Esophagus squamous epithelium (tissue), 5 donors: ENCODE measurements at regions not wholly inside any gene's neighbourhood (a gene's known extent, or its start where the extent isn't known, plus 50 kb on each side); places are given as distances from the start of the nearest gene placed in this dataset.

ENCODE experiments used
- DNase-seq: peaks from one replicate; lab custom pipeline; 2025; lab: John Stamatoyannopoulos, UW
- H3K27ac ChIP-seq, 4 donors: fragments of 200-600 bp; sonication (generic); one replicate each; pipeline ENCODE4 v1.5.1; 2016 to 2019; ENCODE audit warnings: mild to moderate bottlenecking in 1 of 4
- H3K27me3 ChIP-seq, 4 donors: fragments of 200-600 bp; sonication (generic); 1 replicate in 3 of 4; 2 replicates in 1 of 4; pipeline versions ENCODE4 v1.5.1 to v1.6.0; 2017 to 2021; ENCODE audit warnings: antibody characterized with exemption in 1 of 4
- H3K36me3 ChIP-seq, 3 donors: fragments of 200-600 bp; sonication (generic); one replicate each; pipeline ENCODE4 v1.5.1; 2016 to 2019
- H3K4me1 ChIP-seq, 3 donors: fragments of 200-600 bp; sonication (generic); one replicate each; pipeline ENCODE4 v1.5.1; 2017 to 2019
- H3K4me3 ChIP-seq, 4 donors: fragments of 200-600 bp; sonication (generic); 1 replicate in 3 of 4; 2 replicates in 1 of 4; pipeline ENCODE4 v1.5.1; 2016 to 2019; ENCODE audit warnings: mild to moderate bottlenecking in 2 of 4, moderate library complexity in 1 of 4
- H3K9me3 ChIP-seq, 3 donors: fragments of 200-600 bp; sonication (generic); one replicate each; pipeline ENCODE4 v1.5.1; 2016 to 2019
- CTCF ChIP-seq, 6 experiments: fragments of 450-650 bp in 4 of 6; fragments of 200-600 bp in 2 of 6; sonication (generic) in 2 of 6; IDR thresholded peaks; one replicate each; pipeline ENCODE4 v1.5.1; 2016 to 2019; ENCODE audit warnings: antibody characterized with exemption in 6 of 6, mild to moderate bottlenecking in 4 of 6, moderate library complexity in 4 of 6
- POLR2A ChIP-seq, 4 donors: fragments of 450-650 bp; IDR thresholded peaks; one replicate each; pipeline ENCODE4 v1.6.1; 2017; ENCODE audit warnings: antibody characterized with exemption in 4 of 4, mild to moderate bottlenecking in 4 of 4, moderate library complexity in 3 of 4
- WGBS, 2 donors: methylation state at CpG; one replicate each; pipeline ENCODE4 v1.1.5; 2018; 5-methylcytosine and 5-hydroxymethylcytosine counted together
- intact Hi-C: fragments of 100-400 bp; cut with DNase I; formaldehyde crosslinking; loops from one replicate; pipeline ENCODE4 v1.15.0; 2022
- donor health status: DM: yes; HTN: yes; CAD: no.

DNA sequence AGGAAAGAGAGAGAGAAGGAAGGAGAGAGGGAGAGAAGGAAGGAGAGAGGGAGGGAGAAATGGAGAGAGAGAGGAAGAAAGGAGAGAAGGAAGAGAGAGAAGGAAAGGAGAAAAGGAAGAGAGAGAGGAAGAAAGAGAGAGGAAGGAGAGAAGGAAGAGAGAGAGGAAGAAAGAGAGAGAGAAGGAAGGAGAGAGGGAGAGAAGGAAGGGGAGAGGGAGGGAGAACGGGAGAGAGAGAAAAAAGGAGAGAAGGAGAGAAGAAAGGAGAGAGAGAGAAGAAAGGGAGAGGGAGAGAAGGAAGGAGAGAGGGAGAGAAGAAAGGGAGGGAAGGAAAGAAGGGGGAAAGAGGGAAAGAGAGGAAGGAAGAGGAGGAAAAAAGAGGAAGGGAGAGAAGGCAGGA lies 1070.7 kb downstream of the UQCRFS1 start:
- WGBS, 2 donors, result 61 to 68% methylated on average over 1 of the region's 1 CpG
- no peak overlapping the region for H3K4me3 ChIP-seq
- H3K36me3 ChIP-seq, result no peaks in the 10 kb centered on the region
- DNase-seq, result no peak
- H3K9me3 ChIP-seq, result peaks cover 0 to 25% (median 9%) of the 10 kb centered on the region in 3 donors
- TF ChIP-seq CTCF (IDR thresholded peaks at IDR 0.05) (no peak), POLR2A (IDR thresholded peaks at IDR 0.05) (no peak)
- intact Hi-C loops, result no loop called here
- H3K4me1 ChIP-seq, result no peaks in the 10 kb centered on the region
- no peak overlapping the region for H3K27ac ChIP-seq
- H3K27me3 ChIP-seq, result no peaks in the 10 kb centered on the region

DNA sequence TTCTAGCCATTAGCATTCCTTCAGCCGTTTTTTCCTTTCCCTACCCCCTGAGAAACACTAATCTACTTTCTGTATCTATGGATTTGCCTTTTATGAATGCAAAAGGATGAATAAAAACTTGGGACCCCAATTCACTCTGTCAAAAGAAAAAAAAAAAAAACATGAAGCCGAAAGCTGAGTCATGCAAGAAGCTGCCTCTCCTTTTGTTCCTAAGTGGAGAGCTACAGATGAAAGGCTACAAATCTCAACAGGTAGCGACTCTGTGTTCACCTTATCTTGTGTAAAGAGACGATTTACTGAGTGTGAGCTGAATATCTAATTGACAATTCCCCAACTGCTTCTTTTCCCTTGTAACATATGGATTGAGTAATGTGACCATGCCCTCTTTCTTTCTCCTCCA lies 1072.8 kb downstream of the UQCRFS1 start:
- TF ChIP-seq CTCF (IDR thresholded peaks at IDR 0.05) (no peak), POLR2A (IDR thresholded peaks at IDR 0.05) (no peak)
- no peaks in the 10 kb centered on the region for H3K36me3 ChIP-seq
- H3K4me1 ChIP-seq, result no peaks in the 10 kb centered on the region
- peaks cover 0 to 20% (median 9%) of the 10 kb centered on the region in 3 donors for H3K9me3 ChIP-seq
- DNase-seq, result no peak
- H3K27ac ChIP-seq, result no peak overlapping the region
- no peak overlapping the region for H3K4me3 ChIP-seq
- no peaks in the 10 kb centered on the region for H3K27me3 ChIP-seq
- 33 to 52% methylated on average over 4 of the region's 4 CpGs for WGBS, 2 donors
- intact Hi-C loops, result no loop called here

- WGBS, 2 donors, result 61 to 72% methylated on average over 4 of the region's 4 CpGs
- no peaks in the 10 kb centered on the region for H3K27me3 ChIP-seq
- intact Hi-C loops, result no loop called here
- H3K36me3 ChIP-seq, result no peaks in the 10 kb centered on the region
- H3K27ac ChIP-seq, result no peak overlapping the region
- peaks cover 0 to 19% (median 9%) of the 10 kb centered on the region in 3 donors for H3K9me3 ChIP-seq
- TF ChIP-seq POLR2A (IDR thresholded peaks at IDR 0.05) (no peak), CTCF (IDR thresholded peaks at IDR 0.05) (no peak)
- DNase-seq, result no peak
- H3K4me3 ChIP-seq, result no peak overlapping the region
- H3K4me1 ChIP-seq, result no peaks in the 10 kb centered on the region
Observed at GRCh38 chr19:28137772-28138171, 1075.2 kb downstream of the UQCRFS1 start.

- TF ChIP-seq POLR2A (IDR thresholded peaks at IDR 0.05), result no peak
- TF ChIP-seq CTCF (IDR thresholded peaks at IDR 0.05), result no peak
- intact Hi-C loops, result no loop called here
- Histone ChIP-seq H3K4me3 (no peak overlapping the region), H3K27me3 (no peaks in the 10 kb centered on the region), H3K9me3 (peaks cover 0 to 19% (median 9%) of the 10 kb centered on the region in 3 donors), H3K27ac (no peak overlapping the region), H3K36me3 (no peaks in the 10 kb centered on the region), H3K4me1 (no peaks in the 10 kb centered on the region)
- no peak for DNase-seq
- WGBS, 2 donors, result 0% methylated on average over 1 of the region's 2 CpGs; no CpG with 5 or more reads in 1 of the 2 donors
Observed at GRCh38 chr19:28136796-28137195, 1076.2 kb downstream of the UQCRFS1 start.

DNA sequence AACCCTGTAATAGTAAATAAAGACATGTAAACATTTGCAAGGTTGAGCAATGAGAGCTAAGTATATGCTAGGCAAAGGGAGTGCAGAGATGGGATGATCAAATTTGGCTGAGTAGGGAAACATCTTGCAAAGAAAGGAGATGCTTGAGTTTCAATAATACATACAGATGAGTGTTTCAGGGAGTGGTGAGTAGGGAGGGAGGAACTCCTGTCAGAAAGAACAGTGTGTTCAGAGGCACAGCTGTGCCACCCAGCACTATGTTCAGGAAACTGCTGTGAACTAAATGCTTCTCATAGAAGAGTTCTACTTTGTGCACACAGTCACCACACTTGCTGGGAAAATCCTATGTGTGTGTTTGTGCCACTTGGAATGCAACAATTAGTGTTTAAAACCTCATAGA lies 1077.1 kb downstream of the UQCRFS1 start:
- Histone ChIP-seq H3K9me3 (peaks cover 0 to 19% (median 3%) of the 10 kb centered on the region in 3 donors), H3K4me3 (no peak overlapping the region), H3K27me3 (no peaks in the 10 kb centered on the region), H3K27ac (no peak overlapping the region), H3K4me1 (no peaks in the 10 kb centered on the region), H3K36me3 (no peaks in the 10 kb centered on the region)
- TF ChIP-seq POLR2A (IDR thresholded peaks at IDR 0.05) (no peak), CTCF (IDR thresholded peaks at IDR 0.05) (no peak)
- intact Hi-C loops, result no loop called here
- DNase-seq, result no peak
